Esophagus squamous epithelium (tissue), 4 donors: ENCODE measurements at regions not wholly inside any gene's neighbourhood (a gene's known extent, or its start where the extent isn't known, plus 50 kb on each side); places are given as distances from the start of the nearest gene placed in this dataset.

Source experiments
- POLR2A ChIP-seq, 4 donors: fragments of 450-650 bp; IDR thresholded peaks; one replicate each; pipeline ENCODE4 v1.6.1; 2017; ENCODE audit warnings: antibody characterized with exemption in 4 of 4, mild to moderate bottlenecking in 4 of 4, moderate library complexity in 3 of 4
- TF ChIP-seq, protein P1 (sequence below), 6 experiments: fragments of 450-650 bp in 4 of 6; fragments of 200-600 bp in 2 of 6; sonication (generic) in 2 of 6; IDR thresholded peaks; one replicate each; pipeline ENCODE4 v1.5.1; 2016 to 2019; ENCODE audit warnings: antibody characterized with exemption in 6 of 6, mild to moderate bottlenecking in 4 of 6, moderate library complexity in 4 of 6

DNA sequence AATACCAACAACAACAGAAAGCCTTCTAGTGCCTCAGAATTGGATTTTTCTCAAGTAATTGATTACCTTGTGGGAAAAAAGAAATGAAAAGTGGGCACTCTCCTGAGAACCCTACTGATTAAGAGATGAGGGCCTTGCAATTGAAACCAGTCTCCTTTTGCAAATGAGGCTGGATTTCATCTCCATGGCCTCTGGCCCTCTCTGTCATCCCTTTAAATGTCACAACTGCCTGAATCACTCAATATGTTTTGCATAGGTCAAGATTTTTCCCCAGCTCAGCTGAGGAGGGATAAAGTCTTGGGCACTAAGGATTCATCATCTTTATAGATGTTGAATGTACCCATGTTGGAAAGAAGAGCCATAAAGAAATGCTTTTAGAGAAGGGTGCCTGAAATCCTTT is 166.4 kb downstream of the RMST start:
- TF ChIP-seq, protein P1, sequence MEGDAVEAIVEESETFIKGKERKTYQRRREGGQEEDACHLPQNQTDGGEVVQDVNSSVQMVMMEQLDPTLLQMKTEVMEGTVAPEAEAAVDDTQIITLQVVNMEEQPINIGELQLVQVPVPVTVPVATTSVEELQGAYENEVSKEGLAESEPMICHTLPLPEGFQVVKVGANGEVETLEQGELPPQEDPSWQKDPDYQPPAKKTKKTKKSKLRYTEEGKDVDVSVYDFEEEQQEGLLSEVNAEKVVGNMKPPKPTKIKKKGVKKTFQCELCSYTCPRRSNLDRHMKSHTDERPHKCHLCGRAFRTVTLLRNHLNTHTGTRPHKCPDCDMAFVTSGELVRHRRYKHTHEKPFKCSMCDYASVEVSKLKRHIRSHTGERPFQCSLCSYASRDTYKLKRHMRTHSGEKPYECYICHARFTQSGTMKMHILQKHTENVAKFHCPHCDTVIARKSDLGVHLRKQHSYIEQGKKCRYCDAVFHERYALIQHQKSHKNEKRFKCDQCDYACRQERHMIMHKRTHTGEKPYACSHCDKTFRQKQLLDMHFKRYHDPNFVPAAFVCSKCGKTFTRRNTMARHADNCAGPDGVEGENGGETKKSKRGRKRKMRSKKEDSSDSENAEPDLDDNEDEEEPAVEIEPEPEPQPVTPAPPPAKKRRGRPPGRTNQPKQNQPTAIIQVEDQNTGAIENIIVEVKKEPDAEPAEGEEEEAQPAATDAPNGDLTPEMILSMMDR (IDR thresholded peaks at IDR 0.05) = no peak
- TF ChIP-seq POLR2A (IDR thresholded peaks at IDR 0.05) = no peak
